Kidney epithelial cell (primary cell): ENCODE measurements at regions not wholly inside any gene's neighbourhood (a gene's known extent, or its start where the extent isn't known, plus 50 kb on each side); places are given as distances from the start of the nearest gene placed in this dataset.

Source experiments
- DNase-seq: peaks from one replicate; pipeline ENCODE4 v3.0.0-alpha.2; 2010; ENCODE audit warnings: low read depth
- H3K27me3 ChIP-seq: 2 replicates; pipeline ENCODE4 v1.6.0; 2011; ENCODE audit warnings: low read length; ENCODE audit not compliant: control insufficient read depth, insufficient read depth
- H3K36me3 ChIP-seq: 2 replicates; pipeline ENCODE4 v1.5.1; 2011; ENCODE audit warnings: low read length; ENCODE audit not compliant: control insufficient read depth, insufficient read depth
- H3K4me3 ChIP-seq: 2 replicates; pipeline ENCODE4 v1.5.1; 2011; ENCODE audit warnings: low read depth, mild to moderate bottlenecking, control low read depth, low read length
- TF ChIP-seq, protein P1 (sequence below): IDR thresholded peaks from 2 replicates; pipeline ENCODE4 v1.5.1; 2011; ENCODE audit warnings: mild to moderate bottlenecking, moderate library complexity, low read length, control low read depth, inconsistent platforms; ENCODE audit not compliant: insufficient read depth, poor library complexity, severe bottlenecking

DNA sequence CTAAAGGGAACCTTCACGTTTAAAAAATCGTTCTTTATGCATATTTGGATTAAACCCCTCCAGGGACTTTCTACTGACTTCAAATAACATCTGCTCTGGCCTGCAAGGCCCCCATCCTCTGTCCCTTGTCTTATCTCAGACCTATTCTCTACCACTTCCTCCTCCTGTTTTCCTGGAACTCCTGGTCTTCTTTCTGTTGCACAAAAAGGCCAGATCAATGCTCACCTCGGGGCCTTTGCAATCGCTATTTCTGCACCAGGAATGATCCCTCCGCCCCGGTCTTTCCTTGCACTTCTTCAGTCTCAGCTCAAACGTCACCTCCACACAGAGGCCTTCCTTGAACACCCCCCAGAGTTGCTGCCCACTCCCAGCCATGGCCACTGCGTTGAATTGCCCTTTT is 57.6 kb upstream of the BEGAIN start:
- no peak overlapping the region for H3K4me3 ChIP-seq
- TF ChIP-seq, protein P1, sequence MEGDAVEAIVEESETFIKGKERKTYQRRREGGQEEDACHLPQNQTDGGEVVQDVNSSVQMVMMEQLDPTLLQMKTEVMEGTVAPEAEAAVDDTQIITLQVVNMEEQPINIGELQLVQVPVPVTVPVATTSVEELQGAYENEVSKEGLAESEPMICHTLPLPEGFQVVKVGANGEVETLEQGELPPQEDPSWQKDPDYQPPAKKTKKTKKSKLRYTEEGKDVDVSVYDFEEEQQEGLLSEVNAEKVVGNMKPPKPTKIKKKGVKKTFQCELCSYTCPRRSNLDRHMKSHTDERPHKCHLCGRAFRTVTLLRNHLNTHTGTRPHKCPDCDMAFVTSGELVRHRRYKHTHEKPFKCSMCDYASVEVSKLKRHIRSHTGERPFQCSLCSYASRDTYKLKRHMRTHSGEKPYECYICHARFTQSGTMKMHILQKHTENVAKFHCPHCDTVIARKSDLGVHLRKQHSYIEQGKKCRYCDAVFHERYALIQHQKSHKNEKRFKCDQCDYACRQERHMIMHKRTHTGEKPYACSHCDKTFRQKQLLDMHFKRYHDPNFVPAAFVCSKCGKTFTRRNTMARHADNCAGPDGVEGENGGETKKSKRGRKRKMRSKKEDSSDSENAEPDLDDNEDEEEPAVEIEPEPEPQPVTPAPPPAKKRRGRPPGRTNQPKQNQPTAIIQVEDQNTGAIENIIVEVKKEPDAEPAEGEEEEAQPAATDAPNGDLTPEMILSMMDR = no peak
- H3K27me3 ChIP-seq = peaks cover 2% of the 10 kb centered on the region
- no peak for DNase-seq
- H3K36me3 ChIP-seq = no peaks in the 10 kb centered on the region

GRCh38 chr14:100645196-100645981 is 58.2 kb upstream of the BEGAIN start:
- peak; percentile 39 for DNase-seq
- TF ChIP-seq, protein P1 = peak; percentile 85
- no peak overlapping the region for H3K4me3 ChIP-seq
- H3K36me3 ChIP-seq = no peaks in the 10 kb centered on the region
- peaks cover 2% of the 10 kb centered on the region for H3K27me3 ChIP-seq

- DNase-seq = no peak
- TF ChIP-seq, protein P1 = no peak
- no peaks in the 10 kb centered on the region for H3K27me3 ChIP-seq
- no peak overlapping the region for H3K4me3 ChIP-seq
- no peaks in the 10 kb centered on the region for H3K36me3 ChIP-seq
Measured at GRCh38 chr14:100645982-100646314, 58.7 kb upstream of the BEGAIN start.

DNA sequence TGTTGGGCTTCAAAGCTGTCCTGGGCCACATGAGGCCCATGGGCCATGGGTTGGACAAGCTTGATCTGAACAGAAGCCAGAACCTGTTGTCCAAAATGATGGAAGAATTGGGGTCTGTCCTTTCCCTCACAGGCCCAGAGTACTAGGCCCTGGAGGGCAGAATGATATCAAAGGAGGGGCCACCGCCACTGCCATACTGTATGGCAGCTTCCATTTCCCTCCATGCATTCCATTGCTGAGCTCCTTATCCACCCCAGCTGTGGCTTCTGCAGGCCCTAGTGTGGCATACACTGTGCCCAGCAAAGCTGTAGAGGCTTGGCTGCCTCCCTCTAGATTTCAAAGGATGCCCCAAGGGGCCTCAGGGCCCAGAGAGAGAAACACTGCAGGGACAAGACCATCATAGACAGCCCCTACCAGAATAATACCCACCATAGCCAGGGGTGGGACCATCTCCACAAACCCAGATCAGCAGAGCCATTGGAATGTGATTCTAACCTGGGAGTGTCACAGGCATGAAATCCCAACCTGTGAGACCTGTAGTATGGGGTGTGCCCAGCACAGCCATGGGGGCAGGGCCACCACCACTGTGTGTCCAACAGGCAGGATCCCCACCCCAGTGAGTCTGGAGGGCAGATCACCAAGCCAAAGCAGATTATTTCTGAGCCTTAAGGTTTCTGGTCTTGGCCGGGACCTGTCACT is 61.4 kb upstream of the BEGAIN start:
- no peaks in the 10 kb centered on the region for H3K36me3 ChIP-seq
- H3K4me3 ChIP-seq = no peak overlapping the region
- DNase-seq = no peak
- H3K27me3 ChIP-seq = peaks cover 6% of the 10 kb centered on the region
- TF ChIP-seq, protein P1 = no peak

- Histone ChIP-seq H3K27me3 (peaks cover 10% of the 10 kb centered on the region), H3K4me3 (no peak overlapping the region), H3K36me3 (no peaks in the 10 kb centered on the region)
- no peak for DNase-seq
- TF ChIP-seq, protein P1 = no peak
Measured at GRCh38 chr14:100649173-100649519, 61.9 kb upstream of the BEGAIN start.
